ENCODE measurements at regions not wholly inside any gene's neighbourhood (a gene's known extent, or its start where the extent isn't known, plus 50 kb on each side); places are given as distances from the start of the nearest gene placed in this dataset.

- no peak overlapping the region for H3K4me3 ChIP-seq (ENCODE audit: insufficient read depth, low read depth, low read length, poor library complexity, severe bottlenecking)
- H3K27me3 ChIP-seq (replicated peaks; ENCODE audit: control insufficient read depth, insufficient read depth, low read length, poor library complexity, severe bottlenecking): no peaks in the 10 kb centered on the region
- no peaks in the 10 kb centered on the region for H3K36me3 ChIP-seq (ENCODE audit: control insufficient read depth, insufficient read depth, low read length)
- DNase-seq: no peak
- H3K9me3 ChIP-seq (ENCODE audit: control insufficient read depth, low read length): no peaks in the 10 kb centered on the region
- H3K27ac ChIP-seq (ENCODE audit: insufficient read depth, low read length, poor library complexity, severe bottlenecking): no peak overlapping the region
- no peaks in the 10 kb centered on the region for H3K4me1 ChIP-seq (ENCODE audit: control insufficient read depth, insufficient read depth, low read length, poor library complexity, severe bottlenecking)
Observed at GRCh38 chr22:48672387-48672786, 1155.3 kb downstream of the BRD1 start.

DNA sequence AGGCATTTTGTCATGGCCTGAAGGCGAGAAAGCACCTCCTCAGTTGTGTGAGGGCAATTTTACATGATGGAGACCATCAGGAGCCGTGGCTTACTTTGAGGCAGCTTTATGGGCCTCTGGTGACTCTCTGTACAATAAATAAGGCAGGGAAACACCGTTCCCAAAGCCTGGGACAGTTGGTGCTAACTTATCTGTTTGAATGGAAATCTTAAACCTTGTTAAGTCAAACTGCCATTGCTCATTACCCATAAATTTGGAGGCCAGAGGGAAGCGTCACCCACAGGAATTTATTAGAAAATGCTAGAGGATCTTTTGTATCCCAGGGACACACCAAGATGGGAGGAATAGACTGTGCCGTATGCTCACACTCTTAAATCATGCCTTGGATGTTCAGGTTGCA, 1156.9 kb downstream of the BRD1 start:
- Histone ChIP-seq H3K4me3 (ENCODE audit: insufficient read depth, low read depth, low read length, poor library complexity, severe bottlenecking) (no peak overlapping the region), H3K4me1 (ENCODE audit: control insufficient read depth, insufficient read depth, low read length, poor library complexity, severe bottlenecking) (no peaks in the 10 kb centered on the region), H3K9me3 (ENCODE audit: control insufficient read depth, low read length) (no peaks in the 10 kb centered on the region), H3K27me3 (replicated peaks; ENCODE audit: control insufficient read depth, insufficient read depth, low read length, poor library complexity, severe bottlenecking) (no peaks in the 10 kb centered on the region), H3K27ac (ENCODE audit: insufficient read depth, low read length, poor library complexity, severe bottlenecking) (no peak overlapping the region), H3K36me3 (ENCODE audit: control insufficient read depth, insufficient read depth, low read length) (no peaks in the 10 kb centered on the region)
- no peak for DNase-seq

DNA sequence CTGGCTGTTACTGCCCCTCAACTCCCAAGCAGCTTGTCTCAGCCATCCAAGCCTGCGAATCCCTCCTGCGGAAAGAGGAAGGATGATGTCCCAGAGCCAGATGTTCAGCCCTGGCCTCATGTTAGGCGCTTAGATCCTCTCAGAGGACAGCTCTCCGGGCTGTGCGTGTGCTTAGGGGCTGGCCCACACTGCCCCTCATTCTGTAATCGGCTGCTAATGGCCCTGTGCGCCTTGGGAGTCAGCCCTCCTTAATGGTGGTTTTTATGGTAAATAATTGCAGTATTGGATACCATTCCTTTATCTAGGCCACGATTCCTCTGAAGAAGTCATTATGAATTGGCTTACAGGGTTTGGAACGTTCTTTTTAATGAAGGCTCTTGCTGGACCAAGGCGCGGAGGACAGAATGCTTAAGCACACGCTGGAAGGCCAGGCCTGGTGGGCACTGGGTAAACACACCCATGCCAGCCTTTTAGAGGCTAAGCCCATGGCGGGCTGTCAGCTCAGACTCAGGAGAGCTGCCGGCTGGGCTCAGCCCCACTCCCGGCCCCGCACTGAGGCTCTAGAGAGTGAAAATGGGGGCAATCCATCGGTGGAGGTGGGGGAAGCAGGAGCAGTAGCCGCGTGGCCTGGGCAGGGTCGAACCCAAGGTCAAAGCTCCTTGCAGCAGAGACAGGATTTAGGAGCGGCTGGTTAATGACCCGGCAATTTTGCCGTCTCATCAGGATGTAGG, 1157.5 kb downstream of the BRD1 start:
- Histone ChIP-seq H3K4me3 (ENCODE audit: insufficient read depth, low read depth, low read length, poor library complexity, severe bottlenecking) (no peak overlapping the region), H3K27me3 (replicated peaks; ENCODE audit: control insufficient read depth, insufficient read depth, low read length, poor library complexity, severe bottlenecking) (no peaks in the 10 kb centered on the region), H3K4me1 (ENCODE audit: control insufficient read depth, insufficient read depth, low read length, poor library complexity, severe bottlenecking) (no peaks in the 10 kb centered on the region), H3K27ac (ENCODE audit: insufficient read depth, low read length, poor library complexity, severe bottlenecking) (no peak overlapping the region), H3K36me3 (ENCODE audit: control insufficient read depth, insufficient read depth, low read length) (no peaks in the 10 kb centered on the region), H3K9me3 (ENCODE audit: control insufficient read depth, low read length) (no peaks in the 10 kb centered on the region)
- no peak for DNase-seq

GRCh38 chr22:48669226-48669625, 1158.4 kb downstream of the BRD1 start:
- Histone ChIP-seq H3K27ac (ENCODE audit: insufficient read depth, low read length, poor library complexity, severe bottlenecking) (no peak overlapping the region), H3K4me3 (ENCODE audit: insufficient read depth, low read depth, low read length, poor library complexity, severe bottlenecking) (no peak overlapping the region), H3K36me3 (ENCODE audit: control insufficient read depth, insufficient read depth, low read length) (no peaks in the 10 kb centered on the region), H3K4me1 (ENCODE audit: control insufficient read depth, insufficient read depth, low read length, poor library complexity, severe bottlenecking) (no peaks in the 10 kb centered on the region), H3K27me3 (replicated peaks; ENCODE audit: control insufficient read depth, insufficient read depth, low read length, poor library complexity, severe bottlenecking) (no peaks in the 10 kb centered on the region), H3K9me3 (ENCODE audit: control insufficient read depth, low read length) (no peaks in the 10 kb centered on the region)
- DNase-seq: no peak

DNA sequence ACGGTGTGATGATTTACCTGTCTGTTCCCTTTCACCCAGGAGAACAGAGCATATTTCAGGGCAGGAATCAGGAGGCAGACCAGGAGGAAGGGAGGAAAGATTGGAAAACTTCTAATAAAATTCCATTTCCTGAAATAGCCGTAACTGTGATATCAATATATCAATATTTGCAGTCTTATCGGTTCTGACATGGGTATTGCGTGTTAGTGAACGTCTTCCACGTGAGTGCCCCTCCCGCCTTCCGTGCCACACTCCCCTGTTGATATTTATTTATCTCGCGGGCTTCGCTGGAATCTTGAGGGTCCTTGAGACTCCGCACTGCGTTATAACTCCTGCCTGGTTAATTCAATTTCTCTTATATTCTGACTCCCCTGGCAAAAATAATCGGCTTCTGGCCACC, 1160.4 kb downstream of the BRD1 start:
- Histone ChIP-seq H3K4me3 (ENCODE audit: insufficient read depth, low read depth, low read length, poor library complexity, severe bottlenecking) (no peak overlapping the region), H3K4me1 (ENCODE audit: control insufficient read depth, insufficient read depth, low read length, poor library complexity, severe bottlenecking) (no peaks in the 10 kb centered on the region), H3K27me3 (replicated peaks; ENCODE audit: control insufficient read depth, insufficient read depth, low read length, poor library complexity, severe bottlenecking) (no peaks in the 10 kb centered on the region), H3K9me3 (ENCODE audit: control insufficient read depth, low read length) (no peaks in the 10 kb centered on the region), H3K27ac (ENCODE audit: insufficient read depth, low read length, poor library complexity, severe bottlenecking) (no peak overlapping the region), H3K36me3 (ENCODE audit: control insufficient read depth, insufficient read depth, low read length) (no peaks in the 10 kb centered on the region)
- DNase-seq: no peak

DNA sequence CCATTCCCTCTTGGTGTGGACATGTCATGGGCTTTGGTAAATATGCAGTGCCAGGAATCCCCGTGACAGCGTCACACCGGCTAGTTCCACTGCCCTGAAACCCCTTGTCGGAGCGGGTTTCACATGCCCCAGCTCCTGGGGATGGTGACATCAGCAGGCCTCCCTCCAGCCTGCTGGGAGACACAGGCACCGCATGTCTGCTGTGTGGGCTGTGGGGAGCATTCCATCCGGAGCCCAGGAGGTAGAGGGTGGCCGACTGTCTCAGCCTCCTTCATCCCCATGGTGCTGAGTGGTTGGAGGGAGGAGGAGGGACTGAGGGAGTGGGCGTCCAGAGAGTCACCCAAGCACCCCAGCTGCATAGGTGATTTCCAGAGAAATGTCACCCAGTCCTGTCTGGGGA, 1161.1 kb downstream of the BRD1 start:
- Histone ChIP-seq H3K27me3 (replicated peaks; ENCODE audit: control insufficient read depth, insufficient read depth, low read length, poor library complexity, severe bottlenecking) (no peaks in the 10 kb centered on the region), H3K27ac (ENCODE audit: insufficient read depth, low read length, poor library complexity, severe bottlenecking) (no peak overlapping the region), H3K9me3 (ENCODE audit: control insufficient read depth, low read length) (no peaks in the 10 kb centered on the region), H3K36me3 (ENCODE audit: control insufficient read depth, insufficient read depth, low read length) (no peaks in the 10 kb centered on the region), H3K4me1 (ENCODE audit: control insufficient read depth, insufficient read depth, low read length, poor library complexity, severe bottlenecking) (no peaks in the 10 kb centered on the region), H3K4me3 (ENCODE audit: insufficient read depth, low read depth, low read length, poor library complexity, severe bottlenecking) (no peak overlapping the region)
- DNase-seq: no peak

DNA sequence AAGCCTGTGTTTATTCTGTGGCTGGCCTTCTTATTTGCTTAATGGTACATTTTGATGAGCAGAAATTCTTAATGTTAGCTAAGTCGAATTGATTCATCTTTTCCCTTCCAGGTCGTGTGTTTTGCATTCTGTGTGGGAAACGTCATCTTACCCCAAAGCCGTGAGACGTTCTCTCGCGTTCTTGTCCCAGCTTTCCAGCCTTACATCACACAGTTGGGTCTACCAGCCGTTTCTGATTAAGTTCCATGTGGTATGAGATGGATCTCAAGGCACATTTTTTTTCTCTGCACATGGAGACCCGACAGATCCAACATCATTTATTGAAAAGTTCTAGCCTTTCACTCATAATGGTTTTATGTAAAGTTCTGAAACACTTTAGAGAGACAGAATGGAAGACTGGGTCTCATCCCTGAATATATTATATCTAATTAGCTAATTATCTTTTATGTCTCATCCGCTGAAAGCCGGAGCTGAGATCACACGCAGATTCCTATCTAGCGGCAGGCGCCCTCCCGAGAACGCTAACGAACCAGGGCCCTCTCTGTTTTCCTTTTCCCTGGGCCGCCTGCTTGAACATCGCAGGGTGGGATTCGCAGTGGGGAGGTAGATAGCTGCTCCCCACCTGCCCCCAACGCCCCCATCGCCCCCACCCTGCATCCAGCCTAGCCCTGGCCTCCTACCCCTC, 1162.2 kb downstream of the BRD1 start:
- H3K36me3 ChIP-seq (ENCODE audit: control insufficient read depth, insufficient read depth, low read length): no peaks in the 10 kb centered on the region
- no peaks in the 10 kb centered on the region for H3K27me3 ChIP-seq (replicated peaks; ENCODE audit: control insufficient read depth, insufficient read depth, low read length, poor library complexity, severe bottlenecking)
- H3K27ac ChIP-seq (ENCODE audit: insufficient read depth, low read length, poor library complexity, severe bottlenecking): no peak overlapping the region
- DNase-seq: no peak
- no peaks in the 10 kb centered on the region for H3K4me1 ChIP-seq (ENCODE audit: control insufficient read depth, insufficient read depth, low read length, poor library complexity, severe bottlenecking)
- no peaks in the 10 kb centered on the region for H3K9me3 ChIP-seq (ENCODE audit: control insufficient read depth, low read length)
- no peak overlapping the region for H3K4me3 ChIP-seq (ENCODE audit: insufficient read depth, low read depth, low read length, poor library complexity, severe bottlenecking)

GRCh38 chr22:48664586-48664985, 1163.1 kb downstream of the BRD1 start:
- Histone ChIP-seq H3K9me3 (ENCODE audit: control insufficient read depth, low read length) (no peaks in the 10 kb centered on the region), H3K36me3 (ENCODE audit: control insufficient read depth, insufficient read depth, low read length) (no peaks in the 10 kb centered on the region), H3K4me3 (ENCODE audit: insufficient read depth, low read depth, low read length, poor library complexity, severe bottlenecking) (no peak overlapping the region), H3K27me3 (replicated peaks; ENCODE audit: control insufficient read depth, insufficient read depth, low read length, poor library complexity, severe bottlenecking) (no peaks in the 10 kb centered on the region), H3K27ac (ENCODE audit: insufficient read depth, low read length, poor library complexity, severe bottlenecking) (no peak overlapping the region), H3K4me1 (ENCODE audit: control insufficient read depth, insufficient read depth, low read length, poor library complexity, severe bottlenecking) (no peaks in the 10 kb centered on the region)
- DNase-seq: no peak

- Histone ChIP-seq H3K36me3 (ENCODE audit: control insufficient read depth, insufficient read depth, low read length) (no peaks in the 10 kb centered on the region), H3K4me1 (ENCODE audit: control insufficient read depth, insufficient read depth, low read length, poor library complexity, severe bottlenecking) (no peaks in the 10 kb centered on the region), H3K27ac (ENCODE audit: insufficient read depth, low read length, poor library complexity, severe bottlenecking) (no peak overlapping the region), H3K9me3 (ENCODE audit: control insufficient read depth, low read length) (no peaks in the 10 kb centered on the region), H3K4me3 (ENCODE audit: insufficient read depth, low read depth, low read length, poor library complexity, severe bottlenecking) (no peak overlapping the region), H3K27me3 (replicated peaks; ENCODE audit: control insufficient read depth, insufficient read depth, low read length, poor library complexity, severe bottlenecking) (no peaks in the 10 kb centered on the region)
- no peak for DNase-seq
Observed at GRCh38 chr22:48663297-48663696, 1164.4 kb downstream of the BRD1 start.

GRCh38 chr22:48662476-48663135, 1165.1 kb downstream of the BRD1 start:
- Histone ChIP-seq H3K27ac (ENCODE audit: insufficient read depth, low read length, poor library complexity, severe bottlenecking) (no peak overlapping the region), H3K4me1 (ENCODE audit: control insufficient read depth, insufficient read depth, low read length, poor library complexity, severe bottlenecking) (no peaks in the 10 kb centered on the region), H3K27me3 (replicated peaks; ENCODE audit: control insufficient read depth, insufficient read depth, low read length, poor library complexity, severe bottlenecking) (no peaks in the 10 kb centered on the region), H3K9me3 (ENCODE audit: control insufficient read depth, low read length) (no peaks in the 10 kb centered on the region), H3K4me3 (ENCODE audit: insufficient read depth, low read depth, low read length, poor library complexity, severe bottlenecking) (no peak overlapping the region), H3K36me3 (ENCODE audit: control insufficient read depth, insufficient read depth, low read length) (no peaks in the 10 kb centered on the region)
- no peak for DNase-seq
